HG03442 (cell line): ENCODE measurements at regions not wholly inside any gene's neighbourhood (a gene's known extent, or its start where the extent isn't known, plus 50 kb on each side); places are given as distances from the start of the nearest gene placed in this dataset.

Source experiments
- ATAC-seq: cut with Tn5 transposase; IDR thresholded peaks from one replicate; pipeline ENCODE4 v1.9.1; 2021; ENCODE audit warnings: mild to moderate bottlenecking, moderate library complexity; ENCODE audit not compliant: unreplicated experiment

- no peak for ATAC-seq
These were observed 522.2 kb upstream of the JAG1 start for GRCh38 chr20:11195899-11196558.

GRCh38 chr20:11197851-11198250 is 524.1 kb upstream of the JAG1 start:
- no peak for ATAC-seq

GRCh38 chr20:11200423-11200822 is 526.6 kb upstream of the JAG1 start:
- no peak for ATAC-seq

GRCh38 chr20:11204926-11205768 is 531.3 kb upstream of the JAG1 start:
- peak; percentile 94 for ATAC-seq

GRCh38 chr20:11205769-11206362 is 532.1 kb upstream of the JAG1 start:
- ATAC-seq, result no peak

GRCh38 chr20:11207749-11208502 is 534.1 kb upstream of the JAG1 start:
- ATAC-seq, result no peak

GRCh38 chr20:11210611-11211010 is 536.8 kb upstream of the JAG1 start:
- ATAC-seq, result no peak

- no peak for ATAC-seq
These were observed 538.5 kb upstream of the JAG1 start for GRCh38 chr20:11212272-11212671.

GRCh38 chr20:11212902-11213301 is 539.1 kb upstream of the JAG1 start:
- ATAC-seq, result no peak

- no peak for ATAC-seq
These were observed 540.5 kb upstream of the JAG1 start for GRCh38 chr20:11214256-11214840.

GRCh38 chr20:11216451-11217314 is 542.9 kb upstream of the JAG1 start:
- ATAC-seq, result no peak

- no peak for ATAC-seq
These were observed 543.8 kb upstream of the JAG1 start for GRCh38 chr20:11217326-11218172.

GRCh38 chr20:11218173-11218680 is 544.4 kb upstream of the JAG1 start:
- ATAC-seq, result no peak

GRCh38 chr20:11219192-11219591 is 545.4 kb upstream of the JAG1 start:
- no peak for ATAC-seq

GRCh38 chr20:11221046-11221445 is 547.2 kb upstream of the JAG1 start:
- ATAC-seq, result no peak

GRCh38 chr20:11222243-11222642 is 548.4 kb upstream of the JAG1 start:
- ATAC-seq, result no peak

GRCh38 chr20:11227602-11228001 is 553.8 kb upstream of the JAG1 start:
- ATAC-seq, result no peak

- ATAC-seq, result no peak
These were observed 556.0 kb upstream of the JAG1 start for GRCh38 chr20:11229772-11230171.

- ATAC-seq, result no peak
These were observed 557.2 kb upstream of the JAG1 start for GRCh38 chr20:11230999-11231398.
